K562 (cell line): ENCODE measurements at regions not wholly inside any gene's neighbourhood (a gene's known extent, or its start where the extent isn't known, plus 50 kb on each side); places are given as distances from the start of the nearest gene placed in this dataset.

Experiments used
- CTCF ChIP-seq, 3 experiments: IDR thresholded peaks in 2 of 3; conservative IDR thresholded peaks in 1 of 3; 2 replicates each; pipeline ENCODE4 v1.5.1; 2011 to 2012; ENCODE audit warnings: low read length in 3 of 3, mild to moderate bottlenecking in 3 of 3, control low read depth in 2 of 3, improper control_type of control experiment in 1 of 3, inconsistent platforms in 1 of 3, low read depth in 1 of 3, mixed read lengths in 1 of 3, moderate library complexity in 1 of 3; ENCODE audit not compliant: insufficient read depth in 2 of 3
- KLF6 ChIP-seq: fragments of 250-450 bp; sonication (Bioruptor Pico); IDR thresholded peaks from 2 replicates; pipeline ENCODE4 v1.4.0; 2020; ENCODE audit warnings: mild to moderate bottlenecking, moderate library complexity, borderline replicate concordance
- MAX ChIP-seq: sonication (generic); formaldehyde crosslinking; IDR thresholded peaks from 2 replicates; pipeline ENCODE4 v1.9.0; 2022; ENCODE audit warnings: mild to moderate bottlenecking, missing genetic modification reagents
- NFYB ChIP-seq: IDR thresholded peaks from 2 replicates; pipeline ENCODE4 v1.6.1; 2011; ENCODE audit warnings: mild to moderate bottlenecking, moderate library complexity; ENCODE audit not compliant: insufficient read length; ENCODE audit errors: extremely low read depth
- ZBTB40 ChIP-seq, 2 experiments: fragments of 450-650 bp in 1 of 2; sonication (generic) in 1 of 2; formaldehyde crosslinking in 1 of 2; IDR thresholded peaks; 2 replicates each; pipeline versions ENCODE4 v1.7.1 to v1.9.0; 2016 to 2022; ENCODE audit warnings: inconsistent platforms in 1 of 2, mild to moderate bottlenecking in 1 of 2, missing genetic modification reagents in 1 of 2
- ZNF232 ChIP-seq: sonication (generic); formaldehyde crosslinking; IDR thresholded peaks from 2 replicates; pipeline ENCODE4 v1.8.0; 2022; ENCODE audit warnings: mild to moderate bottlenecking, missing genetic modification reagents

- no peak for TF ChIP-seq NFYB
- TF ChIP-seq ZNF232: no peak
- TF ChIP-seq MAX (CRISPR knock-in tag): no peak
- no peak for TF ChIP-seq CTCF (IDR thresholded peaks at IDR 0.05 in 2 of 3, conservative IDR thresholded peaks at IDR 0.05 in 1 of 3; ENCODE audit: insufficient read depth in 2 of 3, low read depth in 1 of 3, low read length in 3 of 3)
- TF ChIP-seq ZBTB40 (IDR thresholded peaks at IDR 0.05): no peak
- no peak for TF ChIP-seq ZBTB40 (CRISPR knock-in tag; IDR thresholded peaks at IDR 0.05)
- TF ChIP-seq KLF6 (CRISPR knock-in tag): no peak
Observed at GRCh38 chr16:65786916-65787315, 579.6 kb upstream of the CDH5 start.
